A549 (cell line): ENCODE measurements at regions not wholly inside any gene's neighbourhood (a gene's known extent, or its start where the extent isn't known, plus 50 kb on each side); places are given as distances from the start of the nearest gene placed in this dataset.

Experiments
- ATAC-seq, 2 experiments: fragments of 200-7000 bp in 1 of 2; fragments of >200 bp in 1 of 2; cut with Nextera tagmentation in 1 of 2; cut with Tn5 transposase in 1 of 2; 3 replicates each; pipeline versions ENCODE4 v1.8.0 to v1.9.1; 2018 to 2020; ENCODE audit warnings: mild to moderate bottlenecking in 1 of 2, moderate library complexity in 1 of 2
- CTCF ChIA-PET: fragments of 300-600 bp; sonication (Branson Sonifier 250); formaldehyde crosslinking; extraction: SDS; loops from one replicate; lab custom pipeline; 2021; ENCODE audit warnings: antibody characterized with exemption, inconsistent platforms; lab: Yijun Ruan, JAX
- POLR2A ChIA-PET: fragments of 350-600 bp; formaldehyde crosslinking; extraction: SDS; loops from one replicate; lab custom pipeline; 2021; ENCODE audit warnings: antibody characterized with exemption, inconsistent platforms; lab: Yijun Ruan, JAX
- DNase-seq, 2 experiments: peaks; one replicate each; pipeline versions ENCODE4 v3.0.0 to v3.0.0-alpha.2; 2011 to 2016; ENCODE audit warnings: low read depth in 1 of 2, low spot score in 1 of 2
- FAIRE-seq: peaks from 2 replicates; lab custom pipeline; 2011; peaks lifted over from hg19 to GRCh38; lab: Jason Lieb, UNC
- H3K27ac ChIP-seq, 2 experiments: fragments of >200 bp; sonication (Bioruptor Twin); formaldehyde crosslinking; 3 replicates each; pipeline ENCODE4 v1.5.1; 2016 to 2017
- H3K4me1 ChIP-seq: fragments of >200 bp; sonication (Bioruptor Twin); formaldehyde crosslinking; 3 replicates; pipeline ENCODE4 v1.6.1; 2016
- H3K4me2 ChIP-seq: fragments of >200 bp; sonication (Bioruptor Twin); formaldehyde crosslinking; 3 replicates; pipeline ENCODE4 v1.6.1; 2016
- H3K4me3 ChIP-seq: fragments of >200 bp; sonication (Bioruptor Twin); formaldehyde crosslinking; 3 replicates; pipeline ENCODE4 v1.5.1; 2016
- H3K9me3 ChIP-seq: fragments of >200 bp; sonication (Bioruptor Twin); formaldehyde crosslinking; 3 replicates; pipeline ENCODE4 v1.6.1; 2016
- ATOH8 ChIP-seq: fragments of 250-450 bp; sonication (Bioruptor Pico); IDR thresholded peaks from 2 replicates; pipeline ENCODE4 v1.5.0; 2020; ENCODE audit warnings: low read depth, mild to moderate bottlenecking, moderate library complexity
- BHLHE40 ChIP-seq: IDR thresholded peaks from 2 replicates; pipeline ENCODE4 v1.6.1; 2012; ENCODE audit warnings: low read depth, low read length, inconsistent platforms
- CBX8 ChIP-seq: fragments of 200-600 bp; sonication (generic); IDR thresholded peaks from 2 replicates; pipeline ENCODE4 v1.6.1; 2016
- CHD2 ChIP-seq: fragments of 150-350 bp; IDR thresholded peaks from 2 replicates; pipeline ENCODE4 v1.6.1; 2014; ENCODE audit warnings: low read length; ENCODE audit not compliant: partially characterized antibody
- EP300 ChIP-seq, 2 experiments: fragments of >200 bp; sonication (Bioruptor Twin); formaldehyde crosslinking; IDR thresholded peaks; 2 replicates in 1 of 2; 3 replicates in 1 of 2; pipeline ENCODE4 v1.6.1; 2016 to 2017
- GATA3 ChIP-seq: IDR thresholded peaks from 2 replicates; pipeline ENCODE4 v1.6.1; 2012; ENCODE audit warnings: borderline replicate concordance
- HES2 ChIP-seq: fragments of >200 bp; sonication (Bioruptor Twin); formaldehyde crosslinking; IDR thresholded peaks from 2 replicates; pipeline ENCODE4 v1.6.1; 2016
- HEYL ChIP-seq: fragments of 250-450 bp; sonication (Bioruptor Pico); IDR thresholded peaks from 2 replicates; pipeline ENCODE4 v1.8.0; 2021; ENCODE audit warnings: mild to moderate bottlenecking, moderate library complexity
- HMGXB4 ChIP-seq: fragments of 250-450 bp; sonication (Bioruptor Pico); IDR thresholded peaks from 2 replicates; pipeline ENCODE4 v1.5.0; 2021; ENCODE audit warnings: mild to moderate bottlenecking, moderate library complexity, borderline replicate concordance
- HOXA7 ChIP-seq: fragments of 250-450 bp; sonication (Bioruptor Pico); IDR thresholded peaks from 2 replicates; pipeline ENCODE4 v1.5.0; 2020; ENCODE audit warnings: mild to moderate bottlenecking, moderate library complexity
- JUN ChIP-seq, 2 experiments: fragments of >200 bp; sonication (Bioruptor Twin); formaldehyde crosslinking; IDR thresholded peaks; 2 replicates in 1 of 2; 3 replicates in 1 of 2; pipeline ENCODE4 v1.6.1; 2016 to 2017
- JUNB ChIP-seq: fragments of >200 bp; sonication (Bioruptor Twin); formaldehyde crosslinking; IDR thresholded peaks from 2 replicates; pipeline ENCODE4 v1.6.1; 2016
- KDM1A ChIP-seq: fragments of 200-600 bp; sonication (generic); IDR thresholded peaks from 2 replicates; pipeline ENCODE4 v1.6.1; 2016; ENCODE audit warnings: low read depth, mild to moderate bottlenecking
- KDM5A ChIP-seq: fragments of 200-600 bp; sonication (generic); IDR thresholded peaks from 2 replicates; pipeline ENCODE4 v1.6.1; 2016; ENCODE audit warnings: antibody characterized with exemption, mild to moderate bottlenecking
- MAZ ChIP-seq: fragments of 150-350 bp; IDR thresholded peaks from 2 replicates; pipeline ENCODE4 v1.6.1; 2014; ENCODE audit warnings: antibody characterized with exemption, low read depth, low read length, borderline replicate concordance
- NFE2L2 ChIP-seq: fragments of 150-350 bp; conservative IDR thresholded peaks from 2 replicates; pipeline ENCODE4 v1.6.1; 2014; ENCODE audit warnings: low read length
- NR3C1 ChIP-seq: fragments of >200 bp; sonication (Bioruptor Twin); formaldehyde crosslinking; IDR thresholded peaks from 3 replicates; pipeline ENCODE4 v1.6.1; 2017
- PBX3 ChIP-seq: IDR thresholded peaks from 2 replicates; pipeline ENCODE4 v1.6.1; 2012
- POLR2AphosphoS2 ChIP-seq: conservative IDR thresholded peaks from 2 replicates; pipeline ENCODE4 v1.6.1; 2012; ENCODE audit warnings: low read length, improper control_type of control experiment, inconsistent platforms
- RAD21 ChIP-seq, 2 experiments: fragments of >200 bp in 1 of 2; sonication (Bioruptor Twin) in 1 of 2; formaldehyde crosslinking in 1 of 2; IDR thresholded peaks in 1 of 2; conservative IDR thresholded peaks in 1 of 2; 2 replicates in 1 of 2; 3 replicates in 1 of 2; pipeline ENCODE4 v1.6.1; 2012 to 2018; ENCODE audit warnings: inconsistent platforms in 1 of 2
- RFX5 ChIP-seq: fragments of 450-650 bp; IDR thresholded peaks from 2 replicates; pipeline ENCODE4 v1.7.1; 2014; ENCODE audit warnings: antibody characterized with exemption, mild to moderate bottlenecking, moderate library complexity
- RNF2 ChIP-seq: fragments of 200-600 bp; sonication (generic); IDR thresholded peaks from 2 replicates; pipeline ENCODE4 v1.6.1; 2016; ENCODE audit warnings: low read depth, mild to moderate bottlenecking, antibody characterized with exemption, moderate library complexity, borderline replicate concordance
- USF2 ChIP-seq: fragments of 450-650 bp; IDR thresholded peaks from 2 replicates; pipeline ENCODE4 v1.6.1; 2014; ENCODE audit warnings: antibody characterized with exemption
- ZFP36 ChIP-seq: fragments of 450-650 bp; IDR thresholded peaks from 2 replicates; pipeline ENCODE4 v1.6.1; 2014; ENCODE audit warnings: borderline replicate concordance; ENCODE audit not compliant: partially characterized antibody
- ZSCAN20 ChIP-seq: fragments of 250-450 bp; sonication (Bioruptor Pico); IDR thresholded peaks from 2 replicates; pipeline ENCODE4 v1.8.0; 2022; ENCODE audit warnings: mild to moderate bottlenecking, moderate library complexity
- WGBS: methylation state at CpG from one replicate; pipeline ENCODE4 v1.1.6; 2017; ENCODE audit errors: missing lambda C conversion rate; 5-methylcytosine and 5-hydroxymethylcytosine counted together

- no peak for TF ChIP-seq PBX3
- no peak for TF ChIP-seq RFX5
- TF ChIP-seq ZSCAN20 (CRISPR knock-in tag): no peak
- TF ChIP-seq ATOH8: no peak
- no peak for TF ChIP-seq CHD2
- TF ChIP-seq JUNB: no peak
- no peak for TF ChIP-seq HEYL (CRISPR knock-in tag)
These were observed 94.5 kb downstream of the TMX1 start (continued) for GRCh38 chr14:51334566-51334965.

GRCh38 chr14:51335531-51335930, 95.5 kb downstream of the TMX1 start:
- DNase-seq (no peak), FAIRE-seq (no peak), ATAC-seq (no peak)
- Histone ChIP-seq H3K9me3 (no peaks in the 10 kb centered on the region), H3K4me3 (no peak overlapping the region), H3K27ac (no peak overlapping the region), H3K4me2 (no peak overlapping the region), H3K4me1 (no peaks in the 10 kb centered on the region)
- POLR2A ChIA-PET: no interaction called here
- CTCF ChIA-PET: interaction anchor here (0.6 to 2.2 kb wide), 3 partner anchors 52 to 317 kb away, joined by 3 to 6 read pairs (median 5); no protein-coding TSS in a partner anchor
- TF ChIP-seq GATA3: no peak
- no peak for TF ChIP-seq JUN (IDR thresholded peaks at IDR 0.05)
- no peak for TF ChIP-seq USF2
- TF ChIP-seq NFE2L2: no peak
- no peak for TF ChIP-seq EP300 (IDR thresholded peaks at IDR 0.05)
- TF ChIP-seq ATOH8: no peak
- TF ChIP-seq, all 56 proteins: peak for 0
- 6% methylated on average over 2 of the region's 2 CpGs for WGBS

- ChIA-PET CTCF (interaction anchor here (0.8 to 2.2 kb wide), 4 partner anchors 9 to 317 kb away, joined by 3 to 6 read pairs (median 4); no protein-coding TSS in a partner anchor), POLR2A (no interaction called here)
- no peak for DNase-seq
- H3K4me3 ChIP-seq: no peak overlapping the region
- no peaks in the 10 kb centered on the region for H3K9me3 ChIP-seq
- H3K4me1 ChIP-seq: no peaks in the 10 kb centered on the region; the same call in 2 of the 3 replicates
- no peak overlapping the region for H3K4me2 ChIP-seq
- no peak overlapping the region for H3K27ac ChIP-seq
- no peak for FAIRE-seq
- TF ChIP-seq HOXA7 (CRISPR knock-in tag): no peak
- no peak for TF ChIP-seq HMGXB4
- TF ChIP-seq POLR2AphosphoS2: no peak
- no peak for TF ChIP-seq CBX8
- no peak for TF ChIP-seq ZFP36
- no peak for TF ChIP-seq RNF2
- TF ChIP-seq KDM1A: no peak
- TF ChIP-seq NR3C1: no peak
- TF ChIP-seq BHLHE40: no peak
- TF ChIP-seq HES2: no peak
- TF ChIP-seq RFX5: no peak
- no peak for TF ChIP-seq MAZ
- no peak for TF ChIP-seq RAD21 (conservative IDR thresholded peaks at IDR 0.05 in 1 of 2, IDR thresholded peaks at IDR 0.05 in 1 of 2)
- TF ChIP-seq KDM5A: no peak
- TF ChIP-seq HEYL (CRISPR knock-in tag): no peak
- ATAC-seq: no peak
- WGBS: 95% methylated on average over 3 of the region's 3 CpGs
These were observed 96.1 kb downstream of the TMX1 start for GRCh38 chr14:51335961-51336723.
